NCI-H446 (cell line): ENCODE measurements at regions not wholly inside any gene's neighbourhood (a gene's known extent, or its start where the extent isn't known, plus 50 kb on each side); places are given as distances from the start of the nearest gene placed in this dataset.

Experiments used
- DNase-seq, 2 experiments: peaks; one replicate each; lab custom pipeline; 2025; lab: John Stamatoyannopoulos, UW

- peak in 1 of 2 experiments; percentile 48 for DNase-seq
Measured at GRCh38 chr18:8944871-8945245, 157.6 kb upstream of the NDUFV2 start.

- DNase-seq = no peak
Measured at GRCh38 chr18:8945514-8945913, 157.0 kb upstream of the NDUFV2 start.

- no peak for DNase-seq
Measured at GRCh38 chr18:8946066-8946838, 156.2 kb upstream of the NDUFV2 start.

GRCh38 chr18:8947566-8947965, 154.9 kb upstream of the NDUFV2 start:
- peak; percentile 67 to 95 for DNase-seq

- DNase-seq = no peak
Measured at GRCh38 chr18:8948011-8948410, 154.5 kb upstream of the NDUFV2 start.

- DNase-seq = peak; percentile 61 to 90
Measured at GRCh38 chr18:8948471-8949149, 153.9 kb upstream of the NDUFV2 start.

GRCh38 chr18:8949206-8949605, 153.3 kb upstream of the NDUFV2 start:
- peak; percentile 38 to 61 for DNase-seq

GRCh38 chr18:8951491-8951890, 151.0 kb upstream of the NDUFV2 start:
- no peak for DNase-seq

- DNase-seq = peak in 1 of 2 experiments; percentile 50
Measured at GRCh38 chr18:8952174-8952573, 150.3 kb upstream of the NDUFV2 start.

GRCh38 chr18:8952769-8953760, 149.4 kb upstream of the NDUFV2 start:
- DNase-seq = peak; percentile 59 to 92

- peak in 1 of 2 experiments; percentile 60 for DNase-seq
Measured at GRCh38 chr18:8957731-8958130, 144.8 kb upstream of the NDUFV2 start.

GRCh38 chr18:8958660-8959059, 143.8 kb upstream of the NDUFV2 start:
- no peak for DNase-seq

GRCh38 chr18:8959551-8960135, 142.9 kb upstream of the NDUFV2 start:
- no peak for DNase-seq

GRCh38 chr18:8960740-8961657, 141.5 kb upstream of the NDUFV2 start:
- no peak for DNase-seq

GRCh38 chr18:8962192-8962779, 140.2 kb upstream of the NDUFV2 start:
- DNase-seq = no peak

- DNase-seq = no peak
Measured at GRCh38 chr18:8962855-8963635, 139.5 kb upstream of the NDUFV2 start.

- no peak for DNase-seq
Measured at GRCh38 chr18:8963876-8964275, 138.6 kb upstream of the NDUFV2 start.

- no peak for DNase-seq
Measured at GRCh38 chr18:8965398-8965797, 137.1 kb upstream of the NDUFV2 start.

GRCh38 chr18:8966821-8967220, 135.7 kb upstream of the NDUFV2 start:
- no peak for DNase-seq

GRCh38 chr18:8967573-8967972, 134.9 kb upstream of the NDUFV2 start:
- DNase-seq = no peak
